Loucy (cell line): ENCODE measurements at regions not wholly inside any gene's neighbourhood (a gene's known extent, or its start where the extent isn't known, plus 50 kb on each side); places are given as distances from the start of the nearest gene placed in this dataset.

Experiments
- CTCF ChIP-seq: fragments of 200-600 bp; sonication (generic); conservative IDR thresholded peaks from 2 replicates; pipeline ENCODE4 v1.5.1; 2014; ENCODE audit warnings: mild to moderate bottlenecking, antibody characterized with exemption, low read length
- EZH2phosphoT487 ChIP-seq: fragments of 200-600 bp; IDR thresholded peaks from 2 replicates; pipeline ENCODE4 v1.6.1; 2018; ENCODE audit warnings: antibody characterized with exemption, mild to moderate bottlenecking, moderate library complexity, borderline replicate concordance

- TF ChIP-seq EZH2phosphoT487 = no peak
- no peak for TF ChIP-seq CTCF
Observed at GRCh38 chr2:176612036-176612435, 342.8 kb downstream of the MTX2 start.
